HG03378 (cell line): ENCODE measurements at regions not wholly inside any gene's neighbourhood (a gene's known extent, or its start where the extent isn't known, plus 50 kb on each side); places are given as distances from the start of the nearest gene placed in this dataset.

ENCODE experiments used
- ATAC-seq: cut with Tn5 transposase; IDR thresholded peaks from one replicate; pipeline ENCODE4 v1.9.1; 2021; ENCODE audit warnings: mild to moderate bottlenecking, moderate library complexity; ENCODE audit not compliant: unreplicated experiment

DNA sequence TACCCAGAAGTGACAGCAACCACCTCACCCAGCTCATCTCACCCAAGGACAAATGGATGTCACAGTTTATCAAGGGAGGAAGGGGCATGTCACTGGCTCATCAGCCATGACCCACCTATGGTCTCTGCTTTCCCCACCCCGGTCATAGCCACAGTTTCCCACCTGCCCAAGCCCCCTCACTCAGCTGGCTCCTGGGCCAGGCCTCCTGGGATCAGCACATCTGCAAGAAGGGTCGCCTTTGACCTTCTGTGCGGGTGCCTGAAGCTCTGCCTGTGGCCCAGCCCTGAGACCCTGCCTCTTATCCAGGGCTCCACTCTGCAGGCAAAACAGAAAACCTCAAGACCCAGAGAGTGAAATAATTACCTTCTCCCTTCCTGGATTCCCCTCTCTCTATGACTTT is 236.4 kb downstream of the BUD13 start:
- no peak for ATAC-seq

- no peak for ATAC-seq
Measured at GRCh38 chr11:116535994-116536393, 236.8 kb downstream of the BUD13 start.

- ATAC-seq: no peak
Measured at GRCh38 chr11:116535120-116535519, 237.7 kb downstream of the BUD13 start.

- ATAC-seq: no peak
Measured at GRCh38 chr11:116534270-116534975, 238.4 kb downstream of the BUD13 start.

- ATAC-seq: no peak
Measured at GRCh38 chr11:116533186-116533825, 239.5 kb downstream of the BUD13 start.

DNA sequence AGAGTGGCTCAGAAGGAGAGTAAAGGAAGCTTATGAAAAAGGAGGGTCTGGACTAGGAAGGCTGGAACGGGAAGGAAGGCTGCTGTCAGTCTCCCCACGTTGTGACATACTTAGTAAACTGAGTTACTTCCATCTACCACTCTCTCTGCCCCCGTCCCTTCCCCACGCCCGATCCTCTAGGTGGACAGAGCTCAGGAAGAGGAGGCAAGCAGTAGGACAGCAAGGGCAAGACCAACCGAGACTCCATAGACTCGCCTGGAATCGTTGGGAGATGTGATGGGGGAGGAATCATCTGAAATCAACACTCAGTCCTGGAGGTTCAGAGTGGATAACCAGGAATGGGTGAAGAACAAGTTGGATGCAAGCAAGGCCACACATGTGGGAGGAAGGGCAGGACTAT is 240.7 kb downstream of the BUD13 start:
- ATAC-seq: no peak

DNA sequence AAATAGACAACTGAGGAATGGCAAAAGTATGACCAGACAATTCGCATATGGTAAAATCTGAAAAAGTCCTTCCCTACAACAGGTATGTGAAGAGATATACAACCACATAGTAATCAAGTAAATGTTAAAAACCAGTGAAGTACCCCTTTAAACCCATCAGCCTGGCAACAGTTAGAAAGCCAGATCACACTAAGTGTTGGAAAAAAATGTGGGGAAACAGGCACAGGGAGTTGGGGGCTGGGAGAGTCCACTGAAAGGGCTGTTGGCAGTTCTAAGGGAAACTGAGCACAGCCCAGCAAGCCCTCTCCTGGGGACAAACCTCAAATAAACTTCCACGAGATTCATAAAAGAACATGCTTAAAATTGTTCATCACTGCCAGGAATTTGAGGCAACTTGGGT is 242.1 kb downstream of the BUD13 start:
- ATAC-seq: no peak

DNA sequence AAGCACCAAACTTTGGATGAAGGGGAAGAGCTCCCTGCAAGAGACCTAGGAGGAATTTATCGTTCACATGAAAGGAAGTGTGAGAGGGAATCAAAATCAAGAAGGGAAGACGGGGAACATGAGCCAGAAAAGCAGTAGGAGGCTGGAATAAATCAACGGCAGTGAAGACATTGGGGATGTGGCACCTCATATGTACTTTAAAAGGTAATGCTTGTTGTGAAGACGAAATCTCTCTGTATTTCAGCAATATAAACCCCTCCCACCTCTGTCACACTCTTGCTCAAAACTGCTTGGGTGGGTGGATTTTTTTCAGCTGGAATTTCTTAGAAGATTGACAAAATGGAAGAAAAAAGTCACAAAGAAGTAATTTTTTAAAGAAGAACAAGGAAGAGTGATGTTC is 243.5 kb downstream of the BUD13 start:
- no peak for ATAC-seq

DNA sequence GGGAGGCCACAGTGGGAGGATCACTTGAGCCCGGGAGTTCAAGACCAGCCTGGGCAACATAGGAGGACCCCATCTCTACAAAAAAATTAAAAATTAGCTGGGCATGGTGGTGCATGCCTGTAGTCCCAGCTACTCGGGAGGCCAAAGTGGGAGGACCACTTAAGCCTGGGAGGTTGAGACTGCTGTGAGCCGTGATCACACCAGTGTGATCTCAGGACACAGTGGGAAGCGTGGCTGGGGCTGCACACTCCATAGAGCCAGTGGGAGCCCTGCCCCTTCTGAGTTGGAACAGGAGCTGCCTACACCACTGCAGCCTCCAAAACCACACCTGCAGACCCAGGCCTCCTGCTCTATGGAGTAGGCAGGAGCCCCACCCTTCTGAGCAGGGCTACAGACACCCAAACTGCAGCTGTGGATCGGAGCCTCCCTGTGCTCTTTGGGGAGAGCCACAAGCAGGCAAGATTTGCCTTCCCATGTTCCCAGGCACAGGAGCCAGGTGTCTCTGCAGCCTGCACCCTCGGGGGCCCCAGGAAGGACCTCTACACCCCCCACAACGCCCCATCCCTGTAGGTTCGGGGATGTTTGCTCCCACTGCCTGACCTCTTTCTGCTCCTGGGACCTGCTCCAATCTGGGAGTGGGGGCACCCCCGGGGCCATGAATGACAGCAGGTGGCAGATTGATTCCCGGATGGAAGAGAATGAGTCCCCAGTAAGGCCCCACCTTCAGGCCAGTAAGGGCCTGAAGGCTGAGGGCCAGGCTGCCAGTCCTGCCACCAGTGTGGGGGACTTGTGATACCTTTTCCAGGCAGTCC is 245.4 kb downstream of the BUD13 start:
- ATAC-seq: no peak

DNA sequence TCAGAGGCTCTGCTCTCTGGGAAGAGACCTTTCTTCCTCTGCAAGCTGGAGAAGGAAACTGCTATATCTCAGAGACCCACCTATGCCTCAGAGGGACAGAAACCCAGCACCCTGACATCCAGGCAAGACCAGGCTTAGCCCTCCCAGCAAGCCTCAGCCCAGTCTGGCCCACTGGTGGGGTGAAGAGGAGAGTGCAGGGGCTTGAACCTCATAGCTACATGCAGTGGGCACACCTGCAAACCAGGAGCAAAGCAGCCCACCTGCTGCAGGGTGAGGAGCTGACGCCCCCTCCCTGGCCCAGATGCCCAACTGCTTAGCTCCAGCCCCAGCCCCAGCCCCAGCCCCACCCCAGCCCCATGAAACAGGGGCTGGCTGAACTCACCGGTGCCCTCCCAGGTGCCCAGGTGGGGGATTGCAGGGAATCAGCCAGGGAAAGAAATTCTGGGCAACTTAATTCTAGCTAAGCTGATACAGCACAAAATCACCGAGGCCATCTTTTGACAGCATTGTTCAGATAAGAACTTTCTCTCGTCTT is 246.8 kb downstream of the BUD13 start:
- no peak for ATAC-seq

- no peak for ATAC-seq
Measured at GRCh38 chr11:116519499-116519898, 253.3 kb downstream of the BUD13 start.

DNA sequence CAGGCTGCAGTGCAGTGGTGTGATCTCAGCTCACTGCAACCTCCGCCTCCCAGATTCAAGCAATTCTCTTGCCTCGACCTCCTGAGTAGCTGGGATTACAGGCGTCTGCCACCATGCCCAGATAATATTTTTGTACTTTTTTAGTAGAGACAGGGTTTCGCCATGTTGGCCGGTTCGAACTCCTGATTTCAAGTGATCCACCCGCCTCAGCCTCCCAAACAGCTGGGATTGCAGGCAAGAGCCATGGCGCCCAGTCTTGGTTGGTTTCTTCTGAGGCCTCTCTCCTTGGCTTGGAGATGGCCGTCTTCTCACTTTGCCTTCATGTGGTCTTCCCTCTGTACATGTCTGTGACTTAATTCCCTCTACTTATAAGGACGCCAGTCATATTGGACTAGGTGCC is 254.6 kb downstream of the BUD13 start:
- ATAC-seq: no peak

GRCh38 chr11:116517584-116517983 is 255.2 kb downstream of the BUD13 start:
- no peak for ATAC-seq

- no peak for ATAC-seq
Measured at GRCh38 chr11:116517077-116517476, 255.7 kb downstream of the BUD13 start.

DNA sequence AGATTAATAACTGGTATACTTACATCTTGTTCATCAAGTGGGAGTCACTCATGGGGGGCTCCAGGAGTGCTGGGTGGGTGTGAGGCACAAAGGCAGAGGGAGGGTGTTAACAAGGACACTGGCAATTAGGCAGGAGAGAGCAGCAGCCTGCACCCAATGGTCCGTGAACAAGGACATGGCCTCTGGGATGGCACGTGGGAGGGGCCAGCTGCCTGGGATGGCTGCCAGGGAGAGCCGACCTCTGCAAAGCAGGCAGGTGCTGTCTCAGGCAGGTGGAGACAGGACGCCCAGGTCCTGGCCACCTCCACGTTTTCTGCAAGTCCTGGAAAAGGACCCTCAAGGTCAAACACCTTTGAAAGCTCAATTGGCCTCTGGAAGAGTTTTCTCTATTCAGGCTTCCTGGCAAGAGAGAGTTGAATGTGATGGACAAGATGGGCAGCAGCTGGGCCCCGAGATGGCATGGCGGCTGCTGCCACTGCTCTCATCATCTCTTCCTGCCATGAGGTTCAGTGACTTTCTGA is 257.1 kb downstream of the BUD13 start:
- no peak for ATAC-seq

- ATAC-seq: no peak
Measured at GRCh38 chr11:116513894-116514293, 258.9 kb downstream of the BUD13 start.

DNA sequence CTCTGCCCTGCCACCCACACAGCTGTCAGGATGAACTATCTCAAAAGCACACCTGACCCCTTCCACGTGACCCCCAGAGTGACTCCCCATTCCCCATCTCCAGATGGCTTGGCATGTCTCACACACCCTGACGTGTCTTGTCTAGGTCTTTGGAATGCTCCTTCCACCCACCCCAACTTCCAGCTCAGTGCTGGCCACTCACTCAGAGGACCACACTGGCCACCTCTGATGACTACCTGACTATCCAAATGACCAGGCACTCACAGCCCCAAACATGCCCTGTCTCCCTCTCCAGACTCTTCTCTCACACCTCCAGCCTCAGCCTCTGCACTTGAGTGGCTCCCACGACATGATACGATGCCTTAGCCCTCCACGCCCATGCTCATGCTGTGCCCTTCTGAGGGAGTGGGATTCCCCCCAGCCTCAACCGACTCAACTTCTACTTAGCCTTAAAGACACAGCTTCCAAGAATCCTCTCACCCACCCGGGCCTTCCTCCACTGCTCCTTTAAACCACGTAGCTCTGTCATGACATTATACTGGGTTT is 259.4 kb downstream of the BUD13 start:
- ATAC-seq: no peak

DNA sequence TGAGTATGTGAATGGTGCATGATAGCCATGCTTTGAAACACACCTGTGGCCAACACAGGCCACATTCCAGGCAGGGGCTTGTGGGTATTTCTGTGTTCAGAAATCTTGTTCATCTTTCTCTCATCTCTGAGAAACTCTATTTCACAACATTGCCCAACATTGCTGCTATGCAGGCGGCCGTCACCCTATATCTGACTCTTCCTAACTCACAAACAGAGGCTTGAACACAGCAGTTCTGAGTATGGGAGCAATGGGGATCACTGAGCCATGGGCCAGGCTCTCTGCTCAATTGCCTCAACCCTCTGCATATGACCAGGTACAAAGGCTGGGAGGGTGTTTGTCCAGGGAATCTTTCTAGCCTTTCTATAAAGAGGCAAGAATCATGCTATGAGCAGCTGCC is 259.9 kb downstream of the BUD13 start:
- ATAC-seq: no peak

DNA sequence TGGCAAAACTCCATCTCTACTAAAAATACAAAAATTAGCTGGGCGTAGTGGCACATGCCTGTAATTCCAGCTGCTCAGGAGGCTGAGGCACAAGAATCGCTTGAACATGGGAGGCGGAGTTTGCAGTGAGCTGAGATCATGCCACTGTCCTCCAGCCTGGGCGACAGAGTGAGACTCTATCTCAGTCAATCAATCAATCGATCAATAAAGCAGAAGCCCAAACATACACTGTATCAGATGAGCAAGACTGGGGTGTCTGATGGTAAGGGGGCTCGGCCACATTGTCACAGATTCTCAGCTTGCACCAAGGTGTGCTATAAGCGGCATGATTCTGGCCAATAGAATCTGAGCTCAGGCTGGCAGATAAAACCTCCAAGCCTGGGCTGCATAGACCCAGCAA is 261.1 kb downstream of the BUD13 start:
- no peak for ATAC-seq

DNA sequence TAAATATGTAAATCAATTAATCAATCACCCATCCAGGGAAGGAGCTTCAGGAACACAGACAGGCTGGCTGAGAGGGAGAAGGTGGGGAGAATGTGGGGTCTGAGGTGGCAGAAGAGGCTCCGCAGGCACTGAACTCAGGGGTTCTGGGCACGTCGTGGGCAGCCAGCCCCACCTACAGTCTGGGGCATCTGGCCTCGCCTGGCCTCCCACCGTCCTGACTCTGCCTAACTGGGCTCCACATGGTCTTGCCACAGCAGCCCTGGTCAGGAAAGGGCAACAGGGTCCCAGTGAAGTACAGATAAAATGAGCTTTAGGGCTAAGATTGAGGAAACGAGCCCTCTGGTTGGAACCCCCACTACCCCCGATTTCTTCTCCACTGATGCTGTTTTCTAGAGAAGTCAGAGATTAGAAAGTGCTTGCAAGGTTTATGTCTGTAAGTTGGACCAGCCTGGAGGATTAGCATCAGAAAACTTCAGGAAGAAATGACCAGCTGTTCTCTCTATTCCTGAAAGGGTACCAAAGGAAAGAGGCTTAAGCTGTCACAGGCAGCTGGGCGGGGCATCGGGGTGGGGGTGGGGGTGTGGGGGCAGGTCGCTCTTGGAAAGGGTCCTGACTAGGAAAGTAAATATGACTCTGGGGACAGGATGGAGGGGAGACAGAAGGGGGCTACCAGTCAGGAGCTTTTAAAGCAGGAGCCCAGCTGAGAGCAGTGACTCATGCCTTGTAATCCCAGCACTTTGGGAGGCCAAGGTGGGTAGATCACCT is 261.7 kb downstream of the BUD13 start:
- ATAC-seq: no peak
